ENCODE measurements at regions not wholly inside any gene's neighbourhood (a gene's known extent, or its start where the extent isn't known, plus 50 kb on each side); places are given as distances from the start of the nearest gene placed in this dataset.

- ChIA-PET CTCF (no interaction called here), POLR2A (ENCODE audit: low non-redundant PET) (no interaction called here)
- no peak for TF ChIP-seq CTCF (conservative IDR thresholded peaks at IDR 0.05; ENCODE audit: low read depth)
- DNase-seq (ENCODE audit: low spot score) = no peak
- no peak overlapping the region for H3K27ac ChIP-seq
Observed at GRCh38 chr6:105747823-105748405, 338.2 kb upstream of the PRDM1 start.

- no peak for DNase-seq (ENCODE audit: low spot score)
- H3K27ac ChIP-seq = no peak overlapping the region
- no peak for TF ChIP-seq CTCF (conservative IDR thresholded peaks at IDR 0.05; ENCODE audit: low read depth)
- CTCF ChIA-PET = no interaction called here
- POLR2A ChIA-PET (ENCODE audit: low non-redundant PET) = no interaction called here
Observed at GRCh38 chr6:105746509-105746908, 339.6 kb upstream of the PRDM1 start.

DNA sequence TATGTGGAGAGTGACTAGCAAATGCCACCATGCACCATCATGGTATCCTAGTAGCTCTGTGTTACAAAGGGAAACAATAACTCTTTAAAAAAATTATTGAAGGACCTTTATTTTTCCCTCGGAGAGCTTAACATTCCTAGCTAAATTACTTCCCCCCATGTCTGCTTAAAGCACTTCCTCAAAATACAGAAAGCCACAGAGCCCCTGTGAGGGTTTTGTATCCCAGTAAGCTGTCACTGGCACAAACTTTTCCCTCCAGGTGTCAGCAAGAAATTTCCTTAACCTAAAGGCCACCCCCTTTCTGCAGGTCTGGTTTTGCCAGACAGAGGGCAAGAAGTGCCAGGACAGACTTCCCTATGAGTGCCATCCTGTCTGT lies 340.0 kb upstream of the PRDM1 start:
- DNase-seq (ENCODE audit: low spot score) = no peak
- H3K27ac ChIP-seq = no peak overlapping the region
- TF ChIP-seq CTCF (conservative IDR thresholded peaks at IDR 0.05; ENCODE audit: low read depth) = no peak
- ChIA-PET CTCF (no interaction called here), POLR2A (ENCODE audit: low non-redundant PET) (no interaction called here)

- TF ChIP-seq CTCF (conservative IDR thresholded peaks at IDR 0.05; ENCODE audit: low read depth) = no peak
- no peak for DNase-seq (ENCODE audit: low spot score)
- CTCF ChIA-PET = no interaction called here
- no peak overlapping the region for H3K27ac ChIP-seq
- POLR2A ChIA-PET (ENCODE audit: low non-redundant PET) = no interaction called here
Observed at GRCh38 chr6:105745464-105746129, 340.5 kb upstream of the PRDM1 start.

GRCh38 chr6:105744815-105745214 lies 341.3 kb upstream of the PRDM1 start:
- no peak for DNase-seq (ENCODE audit: low spot score)
- no peak overlapping the region for H3K27ac ChIP-seq
- ChIA-PET POLR2A (ENCODE audit: low non-redundant PET) (no interaction called here), CTCF (no interaction called here)
- no peak for TF ChIP-seq CTCF (conservative IDR thresholded peaks at IDR 0.05; ENCODE audit: low read depth)

DNA sequence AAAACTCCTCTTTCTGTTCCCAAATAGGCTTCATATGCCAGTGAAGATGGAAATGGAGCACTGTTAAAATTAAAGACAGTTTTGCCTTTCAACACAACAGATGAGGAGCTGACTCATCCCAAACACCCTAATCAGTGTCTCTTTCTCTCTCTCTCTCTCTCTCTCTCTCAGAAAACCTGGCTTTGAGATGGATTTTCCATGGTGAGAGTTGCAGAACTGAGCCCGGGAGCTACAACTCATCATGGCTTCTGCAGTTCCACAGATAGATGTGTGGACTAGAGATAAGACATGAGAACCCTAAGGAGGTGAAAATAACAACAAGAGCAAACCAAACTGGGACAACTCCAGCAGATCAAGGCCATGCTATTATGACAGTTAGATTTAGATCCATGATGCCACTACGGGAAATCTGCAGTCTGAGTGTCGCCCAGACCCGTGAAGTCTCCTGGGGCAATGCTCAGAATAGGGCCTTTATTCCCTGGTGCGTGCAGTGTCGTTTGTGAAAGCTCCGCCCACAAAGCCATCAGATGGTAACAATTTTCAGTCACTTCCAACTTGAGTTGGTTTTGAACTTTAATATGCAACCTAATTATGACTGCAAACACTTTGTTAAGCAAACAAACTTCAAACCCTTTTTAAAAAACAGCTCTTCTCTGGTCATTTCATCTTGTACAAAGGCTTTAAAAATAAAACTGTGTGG lies 338.2 kb upstream of the PREP start:
- no peak overlapping the region for H3K27ac ChIP-seq
- no peak for DNase-seq (ENCODE audit: low spot score)
- ChIA-PET CTCF (no interaction called here), POLR2A (ENCODE audit: low non-redundant PET) (no interaction called here)
- no peak for TF ChIP-seq CTCF (conservative IDR thresholded peaks at IDR 0.05; ENCODE audit: low read depth)
